Central memory CD8-positive, alpha-beta T cell (primary cell): ENCODE measurements at regions not wholly inside any gene's neighbourhood (a gene's known extent, or its start where the extent isn't known, plus 50 kb on each side); places are given as distances from the start of the nearest gene placed in this dataset.
"Not testable (repeated sequence)": the region's sequence is repeated elsewhere in the genome, so short reads cannot be mapped to it uniquely, and the experiment has no call there.

ENCODE experiments used
- ATAC-seq: fragments of 150-1000 bp; cut with Tn5 transposase; replicated peaks from 2 replicates; pipeline ENCODE4 v1.10.0; 2022; ENCODE audit warnings: mild to moderate bottlenecking, moderate FRiP score, moderate number of reproducible peaks; ENCODE audit not compliant: poor library complexity, severe bottlenecking; ENCODE audit errors: extremely low read depth
- DNase-seq, 2 donors: peaks; one replicate each; pipeline ENCODE4 v3.0.0; 2021; ENCODE audit warnings: low spot score in 2 of 2
- H3K27ac Mint-ChIP-seq: one replicate; pipeline ENCODE4 v1.8.0; 2022; ENCODE audit warnings: low read depth, mild to moderate bottlenecking, moderate library complexity, mixed read lengths
- H3K27me3 Mint-ChIP-seq: one replicate; pipeline ENCODE4 v1.8.0; 2022; ENCODE audit warnings: mixed read lengths
- H3K36me3 Mint-ChIP-seq: one replicate; pipeline ENCODE4 v1.8.0; 2022; ENCODE audit warnings: mild to moderate bottlenecking, moderate library complexity, mixed read lengths; ENCODE audit not compliant: insufficient read depth
- H3K4me1 Mint-ChIP-seq: one replicate; pipeline ENCODE4 v1.8.0; 2022; ENCODE audit warnings: mixed read lengths
- H3K4me3 Mint-ChIP-seq: one replicate; pipeline ENCODE4 v1.8.0; 2022; ENCODE audit warnings: mild to moderate bottlenecking, moderate library complexity, mixed read lengths
- H3K9me3 Mint-ChIP-seq: one replicate; pipeline ENCODE4 v1.8.0; 2022; ENCODE audit warnings: mixed read lengths

DNA sequence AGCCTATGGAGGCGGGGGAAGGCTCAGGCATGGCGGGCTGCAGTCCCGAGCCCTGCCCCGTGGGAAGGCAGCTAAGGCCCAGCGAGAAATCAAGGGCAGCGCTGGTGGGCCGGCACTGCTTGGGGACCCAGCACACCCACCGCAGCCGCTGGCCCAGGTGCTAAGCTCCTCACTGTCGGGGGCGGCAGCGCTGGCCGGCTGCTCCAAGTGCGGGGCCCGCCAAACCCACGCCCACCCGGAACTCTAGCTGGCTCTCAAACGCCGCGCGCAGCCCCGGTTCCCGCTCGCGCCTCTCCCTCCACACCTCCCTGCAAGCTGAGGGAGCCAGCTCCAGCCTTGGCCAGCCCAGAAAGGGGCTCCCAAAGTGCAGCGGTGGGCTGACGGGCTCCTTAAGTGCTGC lies 174.0 kb downstream of the LY86 start:
- peaks cover 13% of the 10 kb centered on the region for H3K27me3 Mint-ChIP-seq
- not testable (repeated sequence) for H3K36me3 Mint-ChIP-seq, H3K9me3 Mint-ChIP-seq, H3K4me1 Mint-ChIP-seq, ATAC-seq, H3K4me3 Mint-ChIP-seq, DNase-seq, H3K27ac Mint-ChIP-seq

DNA sequence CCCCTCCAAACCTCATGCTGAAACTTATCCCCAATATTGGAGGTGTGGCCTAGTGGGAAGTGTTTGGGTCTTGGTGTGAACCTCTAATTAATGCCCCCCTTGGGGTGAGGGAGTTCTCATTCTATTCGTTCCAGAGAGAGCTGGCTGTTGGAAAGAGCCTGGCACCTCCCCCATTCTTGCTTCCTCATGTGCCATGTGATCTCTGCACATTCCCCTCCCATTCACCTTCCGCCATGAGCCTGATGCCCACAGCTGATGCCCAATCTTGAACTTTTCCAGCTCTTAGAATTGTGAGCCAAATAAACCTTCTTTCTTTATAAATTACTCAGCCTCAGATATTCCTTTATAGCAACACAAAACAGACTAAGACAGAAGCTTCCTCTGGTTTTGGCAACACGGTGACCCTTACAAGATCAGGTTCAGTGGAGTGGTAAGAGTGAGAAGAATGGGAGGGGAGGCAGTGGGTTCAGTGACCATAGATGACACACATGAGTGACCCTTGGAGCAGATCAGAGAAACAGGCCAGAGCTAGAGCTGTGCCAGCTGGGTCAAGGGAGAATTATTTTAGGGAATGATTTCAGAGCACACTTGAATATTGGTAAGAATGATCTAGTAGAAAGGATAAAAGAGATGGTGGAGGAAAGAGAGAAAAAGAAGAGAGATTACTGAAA lies 176.4 kb downstream of the LY86 start:
- Mint-ChIP-seq H3K4me1 (no peaks in the 10 kb centered on the region), H3K36me3 (no peaks in the 10 kb centered on the region), H3K27me3 (no peaks in the 10 kb centered on the region), H3K4me3 (no peak overlapping the region), H3K27ac (no peak overlapping the region), H3K9me3 (no peaks in the 10 kb centered on the region)
- ATAC-seq = no peak
- no peak for DNase-seq

DNA sequence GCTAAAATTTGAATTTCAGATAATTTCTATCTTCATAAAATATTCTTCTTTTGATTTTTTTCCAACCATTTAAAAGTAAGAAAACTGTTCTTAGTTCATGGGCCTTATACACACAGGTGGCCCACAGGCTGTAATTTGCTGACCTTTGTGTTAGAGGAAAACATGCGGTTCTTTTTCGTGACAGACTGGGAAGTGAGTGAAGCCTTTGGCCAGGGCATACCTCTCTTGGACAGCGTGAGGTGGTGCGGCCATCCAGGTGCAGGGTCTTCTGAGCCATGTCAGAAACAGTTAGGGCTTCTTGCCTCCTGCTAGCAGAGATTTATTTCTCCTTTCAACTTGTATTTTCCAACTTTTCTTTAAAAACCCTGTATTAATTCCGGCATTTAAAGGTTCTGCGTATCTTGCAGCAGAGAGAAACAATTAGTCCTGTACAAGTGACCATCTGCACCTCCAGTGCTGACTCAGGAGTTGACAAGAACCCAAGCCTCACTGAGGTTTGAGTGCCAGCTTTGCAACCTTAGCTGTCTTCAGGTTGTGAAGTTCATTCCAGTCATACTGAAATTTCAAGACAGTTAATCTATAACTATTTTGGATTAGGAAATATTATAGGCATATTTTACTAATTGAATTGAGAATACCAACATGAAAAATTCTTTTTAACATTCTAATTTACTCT lies 177.8 kb downstream of the LY86 start:
- Mint-ChIP-seq H3K27me3 (peaks cover 10% of the 10 kb centered on the region), H3K27ac (no peak overlapping the region), H3K36me3 (no peaks in the 10 kb centered on the region), H3K9me3 (no peaks in the 10 kb centered on the region), H3K4me3 (no peak overlapping the region), H3K4me1 (no peaks in the 10 kb centered on the region)
- ATAC-seq = no peak
- DNase-seq = no peak

DNA sequence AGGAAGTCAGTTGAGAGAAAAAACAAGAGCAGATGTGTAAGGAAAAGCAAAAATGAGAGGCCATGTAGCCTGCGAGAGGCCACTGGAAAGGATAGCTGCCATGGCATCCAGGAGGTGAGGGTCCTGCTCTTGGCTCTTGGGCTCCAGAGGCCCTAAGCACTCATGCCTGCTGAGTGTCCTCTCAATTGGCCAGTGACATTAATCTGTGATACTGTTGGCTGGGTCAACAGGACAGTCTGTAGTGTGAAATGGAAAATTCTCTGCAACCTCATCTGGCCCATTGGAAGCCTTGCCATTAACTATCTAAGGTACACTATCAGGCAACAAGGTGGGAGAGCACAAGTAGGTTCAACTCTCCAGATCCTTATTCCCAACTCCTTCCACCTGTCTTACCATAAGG lies 180.9 kb downstream of the LY86 start:
- Mint-ChIP-seq H3K27ac (no peak overlapping the region), H3K4me1 (no peaks in the 10 kb centered on the region), H3K36me3 (no peaks in the 10 kb centered on the region), H3K4me3 (no peak overlapping the region), H3K27me3 (peaks cover 21% of the 10 kb centered on the region), H3K9me3 (no peaks in the 10 kb centered on the region)
- DNase-seq = no peak
- ATAC-seq = no peak

DNA sequence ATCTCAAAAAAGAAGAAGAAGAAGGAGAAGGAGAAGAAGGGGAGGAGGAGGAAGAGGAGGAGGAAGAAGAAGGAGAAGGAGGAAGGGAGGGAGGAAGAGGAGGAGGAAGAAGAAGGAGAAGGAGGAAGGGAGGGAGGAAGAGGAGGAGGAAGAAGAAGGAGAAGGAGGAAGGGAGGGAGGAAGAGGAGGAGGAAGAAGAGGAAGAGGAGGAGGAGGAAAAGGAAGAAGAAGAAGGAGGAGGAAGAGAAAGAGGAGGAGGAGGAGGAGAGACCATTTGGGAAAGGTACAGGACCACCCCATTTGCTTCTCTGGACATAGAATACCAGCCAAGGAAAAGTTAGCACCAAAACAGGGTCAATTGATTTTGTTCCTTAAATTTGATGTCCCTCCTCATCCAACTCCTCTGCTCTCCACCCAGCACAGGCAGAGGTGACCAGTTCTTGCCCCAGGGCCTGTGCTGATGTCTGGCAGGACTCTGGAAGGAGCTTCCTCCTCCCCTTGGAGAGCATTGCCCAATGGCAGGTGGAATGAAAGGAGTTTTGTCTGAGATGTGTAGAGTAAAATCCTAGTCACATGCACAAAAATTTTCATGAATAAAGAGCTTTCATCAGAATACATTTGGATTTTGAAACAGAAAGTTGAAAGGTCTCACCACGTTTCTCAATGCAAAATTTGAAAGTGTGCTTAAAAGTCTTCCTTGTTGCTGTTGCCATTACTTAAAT lies 182.9 kb downstream of the LY86 start:
- DNase-seq = no peak
- no peak for ATAC-seq
- Mint-ChIP-seq H3K36me3 (no peaks in the 10 kb centered on the region), H3K9me3 (no peaks in the 10 kb centered on the region), H3K27me3 (peaks cover 39% of the 10 kb centered on the region), H3K27ac (no peak overlapping the region), H3K4me1 (no peaks in the 10 kb centered on the region), H3K4me3 (no peak overlapping the region)

DNA sequence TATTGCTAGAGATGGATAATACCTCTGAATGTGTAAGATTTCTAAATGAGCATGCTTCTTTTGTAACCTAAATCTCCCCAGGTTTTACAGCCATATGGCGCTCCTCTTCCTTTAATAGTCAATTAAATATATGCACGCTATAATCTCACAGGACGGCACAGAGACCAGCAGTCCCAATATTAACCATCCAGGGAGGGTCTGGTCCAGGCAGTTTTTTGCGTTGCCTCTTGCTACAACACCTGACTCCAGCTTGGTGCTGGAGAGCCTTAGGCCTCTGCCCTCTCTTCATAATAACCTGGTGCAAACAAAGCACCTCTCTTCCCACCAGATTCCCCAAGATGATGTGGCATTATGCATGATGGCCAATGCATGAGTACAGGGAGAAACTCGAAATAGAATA lies 183.4 kb downstream of the LY86 start:
- H3K9me3 Mint-ChIP-seq = no peaks in the 10 kb centered on the region
- H3K27me3 Mint-ChIP-seq = peaks cover 45% of the 10 kb centered on the region
- no peaks in the 10 kb centered on the region for H3K36me3 Mint-ChIP-seq
- no peak for DNase-seq
- no peak overlapping the region for H3K4me3 Mint-ChIP-seq
- H3K27ac Mint-ChIP-seq = no peak overlapping the region
- no peak for ATAC-seq
- H3K4me1 Mint-ChIP-seq = no peaks in the 10 kb centered on the region

DNA sequence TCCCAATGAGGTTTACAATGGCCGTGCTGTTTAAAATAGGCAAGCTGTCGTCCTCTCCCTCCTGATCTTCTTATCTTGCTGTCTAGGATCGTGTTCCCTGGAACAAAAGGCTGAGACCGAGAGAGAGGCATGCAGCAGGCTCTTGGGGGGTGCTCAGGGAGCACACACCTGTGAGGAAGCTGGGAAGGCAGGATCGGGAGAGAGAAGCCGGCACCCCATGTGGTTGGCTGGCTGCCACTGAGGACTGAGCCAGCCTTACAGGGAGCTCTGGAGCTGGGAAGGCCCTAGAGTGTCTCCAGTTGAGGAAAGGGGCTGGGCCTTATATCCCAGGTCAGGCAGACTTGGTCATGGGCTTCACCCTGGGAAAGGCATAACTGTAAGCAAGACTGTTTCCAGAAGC lies 184.2 kb downstream of the LY86 start:
- ATAC-seq = no peak
- no peak for DNase-seq
- Mint-ChIP-seq H3K27ac (no peak overlapping the region), H3K4me1 (no peaks in the 10 kb centered on the region), H3K27me3 (peaks cover 49% of the 10 kb centered on the region), H3K9me3 (no peaks in the 10 kb centered on the region), H3K36me3 (no peaks in the 10 kb centered on the region), H3K4me3 (no peak overlapping the region)

DNA sequence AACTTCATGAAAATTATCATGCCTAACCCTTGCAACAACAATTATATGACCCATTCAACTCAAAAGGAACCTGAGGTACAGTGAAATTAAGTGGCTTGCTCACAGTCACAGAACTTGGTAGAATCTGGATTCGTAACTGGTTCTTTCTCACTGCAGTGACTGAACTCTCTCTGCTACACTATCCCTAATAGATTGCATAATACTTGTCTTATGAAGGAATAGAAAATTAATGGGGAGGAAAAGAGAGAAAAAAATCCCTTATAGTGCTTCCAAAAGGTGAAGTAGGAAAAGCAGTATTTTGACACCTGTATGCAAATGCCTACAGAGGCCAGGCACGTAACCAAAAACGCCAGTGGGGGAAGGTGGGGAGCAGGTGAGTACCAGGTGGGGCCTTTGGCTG lies 186.6 kb downstream of the LY86 start:
- Mint-ChIP-seq H3K4me1 (no peaks in the 10 kb centered on the region), H3K36me3 (no peaks in the 10 kb centered on the region), H3K4me3 (no peak overlapping the region), H3K27ac (no peak overlapping the region), H3K27me3 (peaks cover 70% of the 10 kb centered on the region), H3K9me3 (no peaks in the 10 kb centered on the region)
- ATAC-seq (no peak), DNase-seq (no peak)

DNA sequence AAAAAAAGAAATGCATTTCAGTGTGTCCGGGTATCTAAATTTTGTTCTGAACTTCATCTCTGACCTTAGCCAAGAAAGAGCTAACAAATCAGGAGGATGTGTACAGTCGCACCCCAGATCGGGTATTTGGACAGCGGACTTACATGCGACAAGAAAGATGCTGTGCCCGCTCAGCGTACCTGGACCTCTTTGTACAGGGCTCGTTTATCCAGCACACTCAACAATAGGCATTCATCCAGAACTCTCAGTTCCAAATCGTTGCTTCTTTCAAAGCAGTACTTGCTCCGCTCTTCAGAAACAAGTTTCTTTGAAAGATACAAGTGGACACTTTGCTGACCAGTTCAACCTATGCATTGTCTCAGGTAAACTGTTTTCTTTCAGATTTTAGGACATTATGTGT lies 191.7 kb downstream of the LY86 start:
- H3K27ac Mint-ChIP-seq = no peak overlapping the region
- peaks cover 54% of the 10 kb centered on the region for H3K27me3 Mint-ChIP-seq
- DNase-seq (no peak), ATAC-seq (no peak)
- H3K4me1 Mint-ChIP-seq = no peaks in the 10 kb centered on the region
- no peaks in the 10 kb centered on the region for H3K36me3 Mint-ChIP-seq
- H3K9me3 Mint-ChIP-seq = no peaks in the 10 kb centered on the region
- H3K4me3 Mint-ChIP-seq = no peak overlapping the region

DNA sequence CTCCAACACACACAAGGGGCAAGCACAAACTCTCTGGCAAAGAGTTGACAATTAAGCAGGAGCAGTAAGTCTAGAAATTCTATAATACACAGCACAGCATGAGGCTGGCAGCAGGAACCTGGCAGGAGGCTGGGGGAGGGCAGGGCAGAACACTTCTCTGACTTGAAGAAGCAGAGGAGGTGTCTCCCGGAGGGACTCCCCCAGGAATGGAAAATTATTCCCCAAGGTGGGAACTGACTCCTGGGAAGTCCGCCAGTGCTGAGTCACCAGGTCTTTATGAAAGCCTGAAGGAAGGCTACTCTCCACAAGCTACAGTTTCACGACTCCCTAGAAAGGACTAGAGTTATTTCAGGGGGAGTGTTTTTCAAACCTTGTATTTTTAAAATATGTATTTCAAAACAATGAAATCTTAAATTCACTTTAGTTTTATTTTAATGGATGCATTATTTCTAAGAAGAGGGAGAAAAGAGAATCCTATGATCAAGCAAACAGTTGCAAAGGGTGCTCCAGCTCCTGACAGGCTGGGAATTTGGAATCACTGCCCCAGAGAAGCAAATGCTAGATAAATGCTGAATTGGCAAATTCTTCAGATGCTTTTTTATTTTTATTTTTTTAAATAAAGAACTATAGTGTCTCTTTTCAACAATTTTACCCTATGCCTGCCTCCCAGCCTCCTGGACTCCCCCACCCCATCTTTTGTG lies 192.8 kb downstream of the LY86 start:
- DNase-seq = no peak

DNA sequence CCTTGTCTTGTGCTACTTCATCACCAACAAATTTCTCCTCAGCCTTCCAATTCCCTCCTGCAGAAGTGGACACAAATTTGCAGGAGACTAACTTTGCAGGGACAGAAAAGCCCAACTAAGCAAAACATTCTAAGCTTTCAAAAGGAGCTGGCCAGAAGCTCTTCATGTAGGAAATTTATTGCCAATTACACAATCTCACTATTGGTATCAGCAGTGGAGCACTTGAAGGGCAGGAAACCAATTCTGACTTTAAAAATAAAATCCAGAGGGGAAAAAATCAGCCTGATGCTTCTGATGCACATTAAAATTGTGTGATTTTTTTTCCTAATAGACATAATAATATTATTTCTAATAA lies 193.3 kb downstream of the LY86 start:
- H3K27ac Mint-ChIP-seq = no peak overlapping the region
- no peaks in the 10 kb centered on the region for H3K9me3 Mint-ChIP-seq
- no peaks in the 10 kb centered on the region for H3K36me3 Mint-ChIP-seq
- no peak for ATAC-seq
- no peak overlapping the region for H3K4me3 Mint-ChIP-seq
- H3K27me3 Mint-ChIP-seq = peaks cover 39% of the 10 kb centered on the region
- DNase-seq = no peak
- H3K4me1 Mint-ChIP-seq = no peaks in the 10 kb centered on the region

More for the DNA sequence above, 192.8 kb downstream of the LY86 start:
- ATAC-seq = no peak
- no peaks in the 10 kb centered on the region for H3K9me3 Mint-ChIP-seq
- peaks cover 44% of the 10 kb centered on the region for H3K27me3 Mint-ChIP-seq
- H3K27ac Mint-ChIP-seq = no peak overlapping the region
- H3K4me3 Mint-ChIP-seq = no peak overlapping the region
- no peaks in the 10 kb centered on the region for H3K4me1 Mint-ChIP-seq
- no peaks in the 10 kb centered on the region for H3K36me3 Mint-ChIP-seq

DNA sequence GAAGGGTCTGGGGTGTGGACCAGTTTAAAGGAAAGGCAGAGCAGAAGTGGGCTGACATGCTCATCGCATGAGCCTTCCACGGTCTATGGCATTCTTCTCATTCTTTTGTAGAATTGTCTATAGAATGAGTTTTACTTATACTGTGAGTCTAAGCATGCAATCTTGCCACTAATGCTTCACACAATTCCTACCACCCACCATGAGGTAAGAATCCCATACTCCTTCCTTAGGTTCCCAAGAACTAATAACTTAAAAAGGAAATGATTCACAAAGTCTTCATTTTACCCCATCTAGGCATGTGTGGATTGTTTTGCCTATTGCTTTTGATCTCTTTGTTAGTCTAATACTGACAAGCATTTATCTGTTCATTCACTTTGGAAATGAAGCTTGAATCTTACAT lies 195.2 kb downstream of the LY86 start:
- no peaks in the 10 kb centered on the region for H3K36me3 Mint-ChIP-seq
- no peak for ATAC-seq
- no peak for DNase-seq
- H3K4me3 Mint-ChIP-seq = no peak overlapping the region
- no peaks in the 10 kb centered on the region for H3K9me3 Mint-ChIP-seq
- H3K27ac Mint-ChIP-seq = no peak overlapping the region
- no peaks in the 10 kb centered on the region for H3K4me1 Mint-ChIP-seq
- H3K27me3 Mint-ChIP-seq = peaks cover 25% of the 10 kb centered on the region
